SJSA1 (cell line): ENCODE measurements at regions not wholly inside any gene's neighbourhood (a gene's known extent, or its start where the extent isn't known, plus 50 kb on each side); places are given as distances from the start of the nearest gene placed in this dataset.
"Not testable (repeated sequence)": the region's sequence is repeated elsewhere in the genome, so short reads cannot be mapped to it uniquely, and the experiment has no call there.

Experiments
- DNase-seq, 2 experiments: peaks; one replicate each; pipeline ENCODE4 v3.0.0-alpha.2; 2015 to 2020; ENCODE audit warnings: low spot score in 2 of 2, low read depth in 1 of 2
- H3K27ac ChIP-seq: fragments of 250-450 bp; sonication (Bioruptor Pico); 2 replicates; pipeline ENCODE4 v1.5.1; 2020; ENCODE audit warnings: mild to moderate bottlenecking, moderate library complexity
- H3K27me3 ChIP-seq: fragments of 250-450 bp; sonication (Bioruptor Pico); replicated peaks from 2 replicates; pipeline ENCODE4 v1.5.1; 2020; ENCODE audit warnings: mild to moderate bottlenecking, moderate library complexity
- H3K36me3 ChIP-seq: fragments of 250-450 bp; sonication (Bioruptor Pico); 2 replicates; pipeline ENCODE4 v1.5.1; 2020; ENCODE audit warnings: mild to moderate bottlenecking
- H3K4me1 ChIP-seq: fragments of 250-450 bp; sonication (Bioruptor Pico); replicated peaks from 2 replicates; pipeline ENCODE4 v1.6.1; 2021; ENCODE audit warnings: mild to moderate bottlenecking
- H3K4me3 ChIP-seq: fragments of 250-450 bp; sonication (Bioruptor Pico); 2 replicates; pipeline ENCODE4 v1.5.1; 2020; ENCODE audit warnings: mild to moderate bottlenecking
- H3K9me3 ChIP-seq: fragments of 250-450 bp; sonication (Bioruptor Pico); replicated peaks from 2 replicates; pipeline ENCODE4 v1.5.1; 2020; ENCODE audit warnings: mild to moderate bottlenecking

DNA sequence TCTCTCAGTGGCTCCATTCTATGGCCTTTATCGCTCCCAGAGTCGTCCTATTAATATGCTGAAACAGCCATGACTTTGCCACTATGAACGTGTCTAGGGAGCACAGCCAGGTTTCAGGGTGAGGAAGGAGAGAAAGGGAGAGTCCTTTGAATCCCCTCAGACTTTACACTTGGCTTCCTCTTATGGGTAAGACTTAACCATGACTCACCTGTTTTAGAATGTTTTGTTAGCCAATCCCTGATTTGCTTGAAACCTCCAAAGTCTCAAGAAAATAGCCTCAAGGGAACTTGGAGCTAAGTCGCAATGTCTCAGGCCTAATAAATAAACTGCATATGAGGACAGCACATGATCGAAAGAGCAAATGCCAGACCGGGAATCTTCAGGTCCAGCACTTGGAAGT is 131.2 kb upstream of the RCN1 start:
- no peaks in the 10 kb centered on the region for H3K4me1 ChIP-seq
- H3K4me3 ChIP-seq, result no peak overlapping the region
- H3K9me3 ChIP-seq, result no peaks in the 10 kb centered on the region
- H3K36me3 ChIP-seq, result no peaks in the 10 kb centered on the region
- no peak overlapping the region for H3K27ac ChIP-seq
- no peaks in the 10 kb centered on the region for H3K27me3 ChIP-seq
- DNase-seq, result no peak

GRCh38 chr11:31958076-31958735 is 132.7 kb upstream of the RCN1 start:
- DNase-seq, result peak; percentile 44 to 57

DNA sequence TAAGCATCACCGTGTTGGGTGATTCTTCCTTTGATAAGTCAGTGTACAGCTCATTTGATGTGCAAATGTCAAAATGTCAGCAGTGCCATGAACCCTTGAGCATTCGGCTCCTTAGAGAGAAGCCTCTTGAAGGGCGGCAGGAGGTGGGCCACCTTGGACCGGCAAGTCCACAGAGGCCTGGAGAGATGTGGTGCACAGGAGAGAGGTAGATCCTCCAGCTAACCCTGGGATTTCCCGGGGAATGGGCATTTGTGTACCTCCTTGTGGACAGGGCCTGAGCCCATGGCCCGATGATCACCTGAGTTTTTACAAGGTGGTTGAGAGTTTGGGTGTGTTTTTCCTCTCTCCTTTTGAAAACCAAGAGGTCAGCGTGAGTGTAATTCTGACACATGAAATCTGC is 133.2 kb upstream of the RCN1 start:
- Histone ChIP-seq H3K4me3 (no peak overlapping the region), H3K4me1 (no peaks in the 10 kb centered on the region), H3K36me3 (no peaks in the 10 kb centered on the region), H3K27ac (no peak overlapping the region), H3K9me3 (no peaks in the 10 kb centered on the region), H3K27me3 (no peaks in the 10 kb centered on the region)
- DNase-seq, result no peak

More at GRCh38 chr11:31958076-31958735, 132.7 kb upstream of the RCN1 start:
- Histone ChIP-seq H3K9me3 (no peaks in the 10 kb centered on the region), H3K36me3 (no peaks in the 10 kb centered on the region), H3K4me1 (no peaks in the 10 kb centered on the region), H3K4me3 (no peak overlapping the region), H3K27ac (no peak overlapping the region), H3K27me3 (no peaks in the 10 kb centered on the region)

DNA sequence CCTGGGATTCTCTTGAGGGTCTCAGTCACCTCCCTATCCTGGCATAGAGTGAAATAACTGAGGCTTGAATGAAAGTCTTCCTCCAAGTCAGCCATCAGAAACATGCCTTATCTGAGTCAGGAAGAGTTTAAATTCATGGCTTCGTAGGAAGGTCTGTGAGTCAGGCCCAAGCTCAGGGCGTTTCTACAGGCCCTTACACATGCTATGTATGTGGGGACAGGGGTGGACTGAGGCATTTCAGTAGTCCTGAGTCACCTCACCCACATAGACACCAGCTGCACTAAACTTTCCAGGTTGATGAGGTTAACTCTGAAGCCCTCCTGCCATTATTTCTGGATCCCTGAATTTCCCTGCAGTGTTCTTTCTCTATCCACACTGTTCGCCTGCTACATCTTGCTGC is 134.6 kb upstream of the RCN1 start:
- no peak overlapping the region for H3K27ac ChIP-seq
- no peaks in the 10 kb centered on the region for H3K9me3 ChIP-seq
- DNase-seq, result no peak
- no peak overlapping the region for H3K4me3 ChIP-seq
- no peaks in the 10 kb centered on the region for H3K4me1 ChIP-seq
- H3K27me3 ChIP-seq, result no peaks in the 10 kb centered on the region
- no peaks in the 10 kb centered on the region for H3K36me3 ChIP-seq

DNA sequence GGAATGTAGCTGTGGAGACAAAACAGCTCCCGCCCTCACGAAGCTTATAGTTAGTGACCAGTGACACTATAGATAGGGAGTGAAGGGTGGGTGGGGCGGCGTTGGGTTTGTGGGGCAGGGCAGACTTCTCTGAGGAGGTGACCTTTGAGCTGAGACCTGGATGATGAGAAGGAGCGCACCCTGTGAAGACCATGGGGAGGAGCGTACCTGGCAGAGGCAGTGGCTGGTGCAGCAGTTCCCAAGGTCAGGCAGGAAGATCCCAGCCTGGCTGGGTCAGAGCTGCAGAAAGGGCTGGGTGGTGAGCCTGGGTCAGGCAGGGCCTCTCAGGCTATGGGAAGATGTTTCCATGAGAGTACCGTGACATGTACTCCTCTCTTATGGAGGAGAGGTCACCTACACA is 135.0 kb upstream of the RCN1 start:
- H3K9me3 ChIP-seq, result no peaks in the 10 kb centered on the region
- DNase-seq, result no peak
- no peaks in the 10 kb centered on the region for H3K4me1 ChIP-seq
- no peak overlapping the region for H3K27ac ChIP-seq
- H3K4me3 ChIP-seq, result no peak overlapping the region
- no peaks in the 10 kb centered on the region for H3K36me3 ChIP-seq
- no peaks in the 10 kb centered on the region for H3K27me3 ChIP-seq

DNA sequence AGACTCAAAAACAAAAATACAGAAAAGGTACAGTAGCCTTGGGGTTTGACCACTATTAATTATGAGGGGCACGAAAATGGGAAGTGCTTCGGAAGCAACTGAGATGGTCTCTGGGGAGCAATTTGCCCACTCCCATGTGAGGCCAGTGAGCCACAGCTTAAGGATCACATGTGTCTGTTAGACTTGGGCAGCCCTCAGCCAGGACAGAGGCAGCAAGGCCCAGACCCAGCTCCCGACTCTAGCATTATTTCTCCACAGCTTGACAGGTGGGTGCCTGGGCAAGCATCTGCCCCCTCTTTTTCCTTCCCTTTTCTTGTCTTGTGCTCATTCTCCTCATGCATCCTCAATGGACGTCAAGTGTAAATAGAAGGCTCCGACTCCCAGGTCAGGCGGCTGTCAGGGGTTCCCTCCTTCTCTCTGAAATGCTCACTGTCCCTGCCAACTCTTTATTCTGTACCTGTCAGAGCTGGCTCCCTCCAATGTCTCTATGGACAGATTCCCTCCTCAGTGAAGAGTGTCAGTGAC is 137.0 kb upstream of the RCN1 start:
- no peak for DNase-seq

DNA sequence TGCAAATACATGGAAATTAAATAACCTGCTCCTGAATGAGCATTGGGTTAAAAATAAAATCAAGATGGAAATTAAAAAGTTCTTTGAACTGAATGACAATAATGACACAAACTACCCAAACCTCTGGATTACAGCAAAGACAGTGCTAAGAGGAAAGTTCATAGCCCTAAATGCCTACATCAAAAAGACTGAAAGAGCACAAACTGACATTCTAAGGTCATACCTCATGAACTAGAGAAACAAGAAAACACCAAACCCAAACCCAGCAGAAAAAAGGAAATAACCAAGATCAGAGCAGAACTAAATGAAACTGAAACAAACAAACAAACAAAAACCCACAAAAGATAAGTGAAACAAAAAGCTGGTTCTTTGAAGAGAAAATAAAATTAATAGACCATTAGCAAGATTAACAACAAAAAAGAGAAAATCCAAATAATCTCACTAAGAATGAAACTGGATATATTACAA is 138.6 kb upstream of the PAX6 start:
- not testable (repeated sequence) for H3K27ac ChIP-seq, H3K9me3 ChIP-seq, H3K36me3 ChIP-seq, H3K27me3 ChIP-seq, H3K4me1 ChIP-seq, DNase-seq, H3K4me3 ChIP-seq

More for the DNA sequence above, 137.0 kb upstream of the RCN1 start:
- no peaks in the 10 kb centered on the region for H3K27me3 ChIP-seq
- H3K4me3 ChIP-seq, result no peak overlapping the region
- H3K36me3 ChIP-seq, result no peaks in the 10 kb centered on the region
- H3K4me1 ChIP-seq, result no peaks in the 10 kb centered on the region
- no peaks in the 10 kb centered on the region for H3K9me3 ChIP-seq
- no peak overlapping the region for H3K27ac ChIP-seq

GRCh38 chr11:31947051-31947450 is 135.9 kb upstream of the PAX6 start:
- H3K9me3 ChIP-seq, result no peaks in the 10 kb centered on the region
- no peaks in the 10 kb centered on the region for H3K4me1 ChIP-seq
- no peak overlapping the region for H3K4me3 ChIP-seq
- no peaks in the 10 kb centered on the region for H3K36me3 ChIP-seq
- no peak for DNase-seq
- H3K27me3 ChIP-seq, result no peaks in the 10 kb centered on the region
- H3K27ac ChIP-seq, result no peak overlapping the region

- Histone ChIP-seq H3K4me1 (no peaks in the 10 kb centered on the region), H3K9me3 (no peaks in the 10 kb centered on the region), H3K36me3 (no peaks in the 10 kb centered on the region), H3K27me3 (no peaks in the 10 kb centered on the region), H3K4me3 (no peak overlapping the region), H3K27ac (no peak overlapping the region)
- no peak for DNase-seq
Measured at GRCh38 chr11:31943056-31943780, 132.1 kb upstream of the PAX6 start.

- Histone ChIP-seq H3K27ac (no peak overlapping the region), H3K9me3 (no peaks in the 10 kb centered on the region), H3K36me3 (no peaks in the 10 kb centered on the region), H3K4me1 (no peaks in the 10 kb centered on the region), H3K4me3 (no peak overlapping the region), H3K27me3 (no peaks in the 10 kb centered on the region)
- no peak for DNase-seq
Measured at GRCh38 chr11:31940371-31941037, 129.4 kb upstream of the PAX6 start.

- H3K4me1 ChIP-seq, result no peaks in the 10 kb centered on the region
- DNase-seq, result no peak
Measured at GRCh38 chr11:31939004-31939403, 127.9 kb upstream of the PAX6 start.

DNA sequence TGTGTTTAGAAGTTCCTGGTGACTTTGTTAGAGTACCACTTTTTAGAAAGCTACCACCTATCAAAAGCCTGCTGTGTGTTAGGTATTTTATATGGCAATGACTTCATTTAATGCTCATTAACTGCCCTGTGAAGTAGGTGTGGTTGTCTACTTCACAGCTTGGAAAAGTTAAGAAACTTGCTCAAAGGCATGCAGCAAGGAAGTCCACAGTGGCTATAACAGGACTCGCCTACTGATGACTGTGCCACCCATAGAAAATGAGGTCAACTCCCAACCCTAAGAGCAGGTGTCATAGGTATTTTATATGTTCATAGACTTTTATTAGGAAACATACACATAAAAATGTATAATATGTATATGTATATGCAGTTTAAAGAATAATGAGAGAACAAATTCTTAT is 125.2 kb upstream of the PAX6 start:
- no peak overlapping the region for H3K4me3 ChIP-seq
- H3K27ac ChIP-seq, result no peak overlapping the region
- no peaks in the 10 kb centered on the region for H3K9me3 ChIP-seq
- no peaks in the 10 kb centered on the region for H3K4me1 ChIP-seq
- H3K36me3 ChIP-seq, result no peaks in the 10 kb centered on the region
- DNase-seq, result no peak
- no peaks in the 10 kb centered on the region for H3K27me3 ChIP-seq

More at GRCh38 chr11:31939004-31939403, 127.9 kb upstream of the PAX6 start:
- H3K9me3 ChIP-seq, result no peaks in the 10 kb centered on the region
- H3K4me3 ChIP-seq, result no peak overlapping the region
- H3K27ac ChIP-seq, result no peak overlapping the region
- H3K36me3 ChIP-seq, result no peaks in the 10 kb centered on the region
- no peaks in the 10 kb centered on the region for H3K27me3 ChIP-seq

GRCh38 chr11:31932879-31933278 is 121.8 kb upstream of the PAX6 start:
- no peak overlapping the region for H3K4me3 ChIP-seq
- no peak for DNase-seq
- H3K4me1 ChIP-seq, result no peaks in the 10 kb centered on the region
- no peak overlapping the region for H3K27ac ChIP-seq
- H3K27me3 ChIP-seq, result no peaks in the 10 kb centered on the region
- no peaks in the 10 kb centered on the region for H3K36me3 ChIP-seq
- H3K9me3 ChIP-seq, result no peaks in the 10 kb centered on the region

DNA sequence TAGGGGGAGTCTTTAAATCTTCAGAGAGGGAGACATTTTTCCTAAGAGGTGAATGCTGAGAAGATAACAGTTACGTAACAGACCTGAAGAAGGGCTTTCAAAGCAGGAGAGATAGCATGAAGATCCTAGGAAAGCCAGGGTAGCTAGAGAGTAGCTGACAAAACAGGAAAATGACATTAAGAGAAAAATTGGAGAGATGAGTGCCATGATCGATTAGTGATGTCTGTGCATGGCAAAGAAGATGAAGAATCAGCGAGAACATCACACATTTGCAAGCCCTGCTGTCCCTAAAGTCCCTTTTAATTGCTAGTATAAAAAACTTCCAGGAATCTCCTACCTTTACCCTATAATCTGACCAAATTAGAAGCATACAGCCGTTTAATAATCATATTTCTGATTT is 116.9 kb upstream of the PAX6 start:
- Histone ChIP-seq H3K4me3 (no peak overlapping the region), H3K27ac (no peak overlapping the region)

More for the DNA sequence above, 116.9 kb upstream of the PAX6 start:
- H3K36me3 ChIP-seq, result no peaks in the 10 kb centered on the region
- no peaks in the 10 kb centered on the region for H3K9me3 ChIP-seq
- DNase-seq, result no peak
- H3K27me3 ChIP-seq, result 0 out of 2 replicates have a peak, but pooled peaks cover 3% of the 10 kb centered on the region
- no peaks in the 10 kb centered on the region for H3K4me1 ChIP-seq
